ENCODE measurements at regions not wholly inside any gene's neighbourhood (a gene's known extent, or its start where the extent isn't known, plus 50 kb on each side); places are given as distances from the start of the nearest gene placed in this dataset.

DNA sequence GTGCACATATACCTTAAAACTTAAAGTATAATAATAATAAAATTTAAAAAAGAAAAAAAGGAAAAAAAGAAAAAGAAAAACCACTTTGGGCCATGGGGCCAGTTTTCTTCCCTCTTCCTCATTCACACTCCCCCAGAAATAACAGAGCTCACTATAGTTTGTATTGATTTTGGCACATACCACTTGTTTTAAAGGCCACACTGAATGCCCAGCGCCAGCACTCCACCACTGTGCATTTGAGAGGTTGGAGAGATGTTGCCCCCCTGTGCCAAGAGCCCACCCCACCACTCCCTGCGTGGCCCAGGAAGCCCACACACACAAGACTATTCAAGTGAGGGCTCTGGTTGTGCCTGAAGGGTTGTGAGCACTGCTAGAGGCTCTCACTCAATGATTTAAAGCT lies 1536.3 kb downstream of the TSPY10 start:
- TF ChIP-seq, protein P1, sequence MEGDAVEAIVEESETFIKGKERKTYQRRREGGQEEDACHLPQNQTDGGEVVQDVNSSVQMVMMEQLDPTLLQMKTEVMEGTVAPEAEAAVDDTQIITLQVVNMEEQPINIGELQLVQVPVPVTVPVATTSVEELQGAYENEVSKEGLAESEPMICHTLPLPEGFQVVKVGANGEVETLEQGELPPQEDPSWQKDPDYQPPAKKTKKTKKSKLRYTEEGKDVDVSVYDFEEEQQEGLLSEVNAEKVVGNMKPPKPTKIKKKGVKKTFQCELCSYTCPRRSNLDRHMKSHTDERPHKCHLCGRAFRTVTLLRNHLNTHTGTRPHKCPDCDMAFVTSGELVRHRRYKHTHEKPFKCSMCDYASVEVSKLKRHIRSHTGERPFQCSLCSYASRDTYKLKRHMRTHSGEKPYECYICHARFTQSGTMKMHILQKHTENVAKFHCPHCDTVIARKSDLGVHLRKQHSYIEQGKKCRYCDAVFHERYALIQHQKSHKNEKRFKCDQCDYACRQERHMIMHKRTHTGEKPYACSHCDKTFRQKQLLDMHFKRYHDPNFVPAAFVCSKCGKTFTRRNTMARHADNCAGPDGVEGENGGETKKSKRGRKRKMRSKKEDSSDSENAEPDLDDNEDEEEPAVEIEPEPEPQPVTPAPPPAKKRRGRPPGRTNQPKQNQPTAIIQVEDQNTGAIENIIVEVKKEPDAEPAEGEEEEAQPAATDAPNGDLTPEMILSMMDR (IDR thresholded peaks at IDR 0.05; ENCODE audit: control extremely low read depth in 1 of 3, insufficient read depth in 1 of 3, low read depth in 1 of 3, low read length in 3 of 3), result no peak
- no peak for TF ChIP-seq JUND (IDR thresholded peaks at IDR 0.05; ENCODE audit: low read length)
- no peak for TF ChIP-seq POLR2A (IDR thresholded peaks at IDR 0.05; ENCODE audit: control extremely low read depth in 1 of 2, low read depth in 2 of 2, low read length in 2 of 2)
- TF ChIP-seq SUZ12 (IDR thresholded peaks at IDR 0.05; ENCODE audit: low read length), result no peak
- TF ChIP-seq HDAC6 (IDR thresholded peaks at IDR 0.05; ENCODE audit: low read depth, low read length), result no peak
- TF ChIP-seq SIN3A (conservative IDR thresholded peaks at IDR 0.05 in 1 of 2, IDR thresholded peaks at IDR 0.05 in 1 of 2; ENCODE audit: low read depth in 1 of 2, low read length in 2 of 2), result no peak
- no peak for TF ChIP-seq SP1 (IDR thresholded peaks at IDR 0.05; ENCODE audit: low read depth, low read length)

All from H1 (cell line).